Panc1 (cell line): ENCODE measurements at regions not wholly inside any gene's neighbourhood (a gene's known extent, or its start where the extent isn't known, plus 50 kb on each side); places are given as distances from the start of the nearest gene placed in this dataset.

ENCODE experiments used
- ATAC-seq: fragments of 200-7000 bp; cut with Tn5 transposase; 2 replicates; pipeline ENCODE4 v1.9.1; 2020; ENCODE audit warnings: mild to moderate bottlenecking, moderate library complexity
- BruUV-seq: library from RNA; stranded (reverse); fragments of 400-500 nt; replicated peaks from 2 replicates; lab custom pipeline; 2021; lab: Mats Ljungman, UMichigan
- CTCF ChIA-PET: fragments of 300-600 bp; sonication (Branson Sonifier 250); formaldehyde crosslinking; loops from one replicate; lab custom pipeline; 2022; ENCODE audit warnings: antibody characterized with exemption; lab: Charles Lee
- POLR2A ChIA-PET: fragments of 300-600 bp; sonication (Branson Sonifier 250); formaldehyde crosslinking; loops from one replicate; lab custom pipeline; 2022; ENCODE audit warnings: antibody characterized with exemption; lab: Charles Lee
- DNase-seq: peaks from one replicate; pipeline ENCODE4 v3.0.0-alpha.2; 2010; ENCODE audit warnings: low read depth, low spot score
- H3K27ac ChIP-seq: 2 replicates; pipeline ENCODE4 v1.5.1; 2011; ENCODE audit warnings: mild to moderate bottlenecking, low read length, inconsistent platforms
- H3K27me3 ChIP-seq: fragments of 200-500 bp; sonication (Bioruptor generic); 2 replicates; pipeline ENCODE4 v1.6.0; 2014; ENCODE audit warnings: low read length, inconsistent platforms; ENCODE audit not compliant: control insufficient read depth, insufficient read depth
- H3K36me3 ChIP-seq: fragments of 200-500 bp; sonication (Bioruptor generic); 2 replicates; pipeline ENCODE4 v1.5.1; 2014; ENCODE audit warnings: inconsistent platforms, mild to moderate bottlenecking, low read length, moderate library complexity; ENCODE audit not compliant: control insufficient read depth, insufficient read depth
- H3K4me1 ChIP-seq: 2 replicates; pipeline ENCODE4 v1.5.1; 2011; ENCODE audit warnings: inconsistent platforms, mild to moderate bottlenecking, low read length, moderate library complexity; ENCODE audit not compliant: control insufficient read depth, insufficient read depth
- H3K4me3 ChIP-seq, 2 experiments: 2 replicates each; pipeline ENCODE4 v1.5.1; 2011 to 2012; ENCODE audit warnings: low read depth in 2 of 2, low read length in 2 of 2, mild to moderate bottlenecking in 2 of 2, inconsistent platforms in 1 of 2, moderate library complexity in 1 of 2
- H3K9me3 ChIP-seq: fragments of 200-500 bp; sonication (Bioruptor generic); 2 replicates; pipeline ENCODE4 v1.5.1; 2014; ENCODE audit warnings: low read depth, mild to moderate bottlenecking, inconsistent platforms, low read length, moderate library complexity; ENCODE audit not compliant: control insufficient read depth, insufficient read depth
- CTCF ChIP-seq: fragments of 450-650 bp; IDR thresholded peaks from 2 replicates; pipeline ENCODE4 v1.5.1; 2017; ENCODE audit warnings: mild to moderate bottlenecking
- POLR2AphosphoS5 ChIP-seq: IDR thresholded peaks from 2 replicates; pipeline ENCODE4 v1.6.1; 2012; ENCODE audit warnings: mild to moderate bottlenecking, low read depth, low read length, moderate library complexity
- REST ChIP-seq, 2 experiments: IDR thresholded peaks; 2 replicates each; pipeline ENCODE4 v1.6.1; 2011 to 2012; ENCODE audit warnings: low read depth in 2 of 2, control low read depth in 1 of 2, low read length in 1 of 2, mild to moderate bottlenecking in 1 of 2, moderate library complexity in 1 of 2; ENCODE audit not compliant: insufficient read depth in 1 of 2
- SIN3A ChIP-seq: IDR thresholded peaks from 2 replicates; pipeline ENCODE4 v1.6.1; 2012; ENCODE audit warnings: low read depth, mild to moderate bottlenecking, low read length, moderate library complexity, borderline replicate concordance; ENCODE audit not compliant: insufficient read depth
- TCF7L2 ChIP-seq: IDR thresholded peaks from 2 replicates; pipeline ENCODE4 v1.6.1; 2011; ENCODE audit warnings: mild to moderate bottlenecking, low read depth, low read length, inconsistent platforms
- in situ Hi-C: cut with HindIII; loops from 2 replicates; pipeline ENCODE4 v1.10.0; 2016; ENCODE audit warnings: low sequenced_read_pairs, low pct_unique_long_range_greater_than_20kb
- intact Hi-C: fragments of 100-400 bp; cut with micrococcal nuclease; formaldehyde crosslinking; loops from one replicate; pipeline ENCODE4 v1.10.0; 2022; ENCODE audit not compliant: unreplicated experiment

GRCh38 chr10:110410329-110411046, 87.2 kb upstream of the DUSP5 start:
- CTCF ChIA-PET, result no interaction called here
- BruUV-seq, result no TSS peak
- POLR2A ChIA-PET, result interaction anchor here (0.6 kb wide), 1 partner anchor 51 kb away, joined by 6 read pairs; no protein-coding TSS in a partner anchor

GRCh38 chr10:110411047-110411410, 86.7 kb upstream of the DUSP5 start:
- Histone ChIP-seq H3K9me3 (no peaks in the 10 kb centered on the region), H3K27ac (no peak overlapping the region), H3K4me1 (peaks cover 8% of the 10 kb centered on the region; the same call in 1 of the 2 replicates), H3K27me3 (no peaks in the 10 kb centered on the region), H3K36me3 (no peaks in the 10 kb centered on the region), H3K4me3 (no peak overlapping the region)
- in situ Hi-C loops (no loop called here), intact Hi-C loops (no loop called here)
- no TSS peak for BruUV-seq
- POLR2A ChIA-PET, result interaction anchor here (0.6 kb wide), 1 partner anchor 51 kb away, joined by 6 read pairs; no protein-coding TSS in a partner anchor
- ATAC-seq (no peak), DNase-seq (no peak)
- no peak for TF ChIP-seq POLR2AphosphoS5
- no peak for TF ChIP-seq TCF7L2
- no peak for TF ChIP-seq REST (IDR thresholded peaks at IDR 0.05; ENCODE audit: insufficient read depth in 1 of 2, low read depth in 2 of 2, low read length in 1 of 2)
- no peak for TF ChIP-seq SIN3A
- no peak for TF ChIP-seq CTCF
- CTCF ChIA-PET, result no interaction called here

More at GRCh38 chr10:110410329-110411046, 87.2 kb upstream of the DUSP5 start:
- ATAC-seq (peak; percentile 61; the same call in 1 of the 2 replicates), DNase-seq (no peak)
- H3K36me3 ChIP-seq, result no peaks in the 10 kb centered on the region
- no peak overlapping the region for H3K4me3 ChIP-seq
- H3K9me3 ChIP-seq, result no peaks in the 10 kb centered on the region
- peaks cover 8% of the 10 kb centered on the region; the same call in 1 of the 2 replicates for H3K4me1 ChIP-seq
- H3K27me3 ChIP-seq, result no peaks in the 10 kb centered on the region
- H3K27ac ChIP-seq, result peak overlapping the region; percentile 7; the same call in 1 of the 2 replicates
- intact Hi-C loops (no loop called here), in situ Hi-C loops (no loop called here)
- TF ChIP-seq TCF7L2 (no peak), REST (IDR thresholded peaks at IDR 0.05; ENCODE audit: insufficient read depth in 1 of 2, low read depth in 2 of 2, low read length in 1 of 2) (no peak), CTCF (no peak), SIN3A (no peak), POLR2AphosphoS5 (no peak)
